H1 (cell line): ENCODE measurements at regions not wholly inside any gene's neighbourhood (a gene's known extent, or its start where the extent isn't known, plus 50 kb on each side); places are given as distances from the start of the nearest gene placed in this dataset.

Experiments
- CREB1 ChIP-seq: IDR thresholded peaks from 2 replicates; pipeline ENCODE4 v1.6.1; 2012; ENCODE audit warnings: inconsistent platforms
- PHF8 ChIP-seq: fragments of 200-600 bp; sonication (generic); conservative IDR thresholded peaks from 2 replicates; pipeline ENCODE4 v1.7.1; 2012; ENCODE audit warnings: low read depth, mild to moderate bottlenecking, inconsistent platforms, low read length, moderate library complexity
- POLR2A ChIP-seq, 2 experiments: IDR thresholded peaks; 1 replicate in 1 of 2; 2 replicates in 1 of 2; pipeline ENCODE4 v1.6.1; 2011; ENCODE audit warnings: low read depth in 2 of 2, low read length in 2 of 2, mild to moderate bottlenecking in 2 of 2; ENCODE audit errors: control extremely low read depth in 1 of 2
- TCF12 ChIP-seq: IDR thresholded peaks from 2 replicates; pipeline ENCODE4 v1.6.1; 2011; ENCODE audit warnings: low read depth, mild to moderate bottlenecking, low read length

DNA sequence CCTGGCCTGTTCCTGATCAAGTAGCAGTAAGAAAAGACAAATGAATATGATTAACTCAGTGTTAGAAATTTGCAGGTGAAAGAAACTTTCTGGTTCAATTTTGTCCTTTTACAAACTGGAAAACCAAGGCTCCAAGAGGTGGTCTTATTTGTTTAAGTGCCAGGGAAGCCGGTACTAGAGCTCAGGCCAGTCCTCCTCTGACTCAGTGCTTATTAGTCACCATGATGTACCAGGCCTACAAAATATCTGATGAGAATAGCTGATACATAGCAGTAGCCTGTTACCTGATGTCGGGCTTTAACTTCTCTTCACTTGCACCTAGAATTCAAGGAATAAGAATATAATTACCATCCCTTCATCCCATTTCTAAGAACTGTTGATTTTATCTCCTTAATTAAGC lies 394.8 kb downstream of the LMX1A start (continued):
- no peak for TF ChIP-seq PHF8
- no peak for TF ChIP-seq CREB1
- TF ChIP-seq POLR2A (IDR thresholded peaks at IDR 0.05; ENCODE audit: control extremely low read depth in 1 of 2, low read depth in 2 of 2, low read length in 2 of 2): no peak
- no peak for TF ChIP-seq TCF12
